GM23338 (cell line): ENCODE measurements at regions not wholly inside any gene's neighbourhood (a gene's known extent, or its start where the extent isn't known, plus 50 kb on each side); places are given as distances from the start of the nearest gene placed in this dataset.

Experiments
- ATAC-seq: fragments of 200-7000 bp; cut with Tn5 transposase; 3 replicates; pipeline ENCODE4 v1.9.1; 2020
- DNase-seq: peaks from one replicate; pipeline ENCODE4 v3.0.0-alpha.2; 2015; ENCODE audit warnings: low spot score
- H2AFZ ChIP-seq: fragments of 200-600 bp; sonication (generic); 2 replicates; pipeline ENCODE4 v1.8.0; 2016; ENCODE audit warnings: antibody characterized with exemption, mild to moderate bottlenecking, moderate library complexity
- H3F3A ChIP-seq: fragments of 200-600 bp; sonication (generic); replicated peaks from 2 replicates; pipeline ENCODE4 v1.8.0; 2017; ENCODE audit warnings: antibody characterized with exemption, mixed run types, low read depth
- H3K27ac ChIP-seq: fragments of 200-600 bp; sonication (generic); 2 replicates; pipeline ENCODE4 v1.6.1; 2016; ENCODE audit warnings: low read depth
- H3K27me3 ChIP-seq: fragments of 200-600 bp; sonication (generic); 2 replicates; pipeline ENCODE4 v1.8.0; 2016; ENCODE audit warnings: mild to moderate bottlenecking, mixed run types, moderate library complexity; ENCODE audit not compliant: insufficient read depth
- H3K36me3 ChIP-seq: fragments of 200-600 bp; sonication (generic); 2 replicates; pipeline ENCODE4 v1.8.0; 2016; ENCODE audit warnings: mild to moderate bottlenecking; ENCODE audit not compliant: insufficient read depth
- H3K4me1 ChIP-seq: fragments of 200-600 bp; sonication (generic); 2 replicates; pipeline ENCODE4 v1.8.0; 2016; ENCODE audit warnings: mild to moderate bottlenecking, moderate library complexity; ENCODE audit not compliant: insufficient read depth
- H3K4me2 ChIP-seq: fragments of 200-600 bp; sonication (generic); 2 replicates; pipeline ENCODE4 v1.7.1; 2017; ENCODE audit warnings: mixed run types
- H3K4me3 ChIP-seq: fragments of 200-600 bp; sonication (generic); 2 replicates; pipeline ENCODE4 v1.6.1; 2016; ENCODE audit warnings: mixed run types
- H3K79me2 ChIP-seq: fragments of 200-600 bp; sonication (generic); replicated peaks from 2 replicates; pipeline ENCODE4 v1.8.0; 2017; ENCODE audit warnings: mild to moderate bottlenecking; ENCODE audit not compliant: insufficient read depth
- H3K9me2 ChIP-seq: fragments of 200-600 bp; sonication (generic); 2 replicates; pipeline ENCODE4 v1.8.0; 2017; ENCODE audit not compliant: insufficient read depth
- H4K20me1 ChIP-seq: fragments of 200-600 bp; sonication (generic); replicated peaks from 2 replicates; pipeline ENCODE4 v1.8.0; 2017; ENCODE audit warnings: mild to moderate bottlenecking; ENCODE audit not compliant: insufficient read depth
- H3K27ac Mint-ChIP-seq: 2 replicates; pipeline ENCODE4 v1.8.0; 2020; ENCODE audit warnings: inconsistent platforms, mild to moderate bottlenecking, moderate library complexity, mixed read lengths
- H3K27me3 Mint-ChIP-seq: 3 replicates; pipeline ENCODE4 v1.8.0; 2022; ENCODE audit warnings: low read depth, mild to moderate bottlenecking, moderate library complexity, mixed read lengths, inconsistent platforms; ENCODE audit not compliant: insufficient read depth, poor library complexity
- H3K36me3 Mint-ChIP-seq: 3 replicates; pipeline ENCODE4 v1.8.0; 2021; ENCODE audit warnings: low read depth, mild to moderate bottlenecking, inconsistent platforms, moderate library complexity, mixed read lengths
- H3K4me1 Mint-ChIP-seq: 3 replicates; pipeline ENCODE4 v1.8.0; 2020; ENCODE audit warnings: mild to moderate bottlenecking, inconsistent platforms, mixed read lengths
- H3K4me3 Mint-ChIP-seq: 3 replicates; pipeline ENCODE4 v1.8.0; 2021; ENCODE audit warnings: moderate library complexity, mild to moderate bottlenecking, inconsistent platforms, mixed read lengths
- H3K9me3 Mint-ChIP-seq: 3 replicates; pipeline ENCODE4 v1.8.0; 2020; ENCODE audit warnings: moderate library complexity, mild to moderate bottlenecking, inconsistent platforms, mixed read lengths
- CREB1 ChIP-seq: fragments of 250-450 bp; sonication (Bioruptor Pico); IDR thresholded peaks from 2 replicates; pipeline ENCODE4 v1.5.0; 2020; ENCODE audit warnings: low read depth, mild to moderate bottlenecking, moderate library complexity
- EZH2phosphoT487 ChIP-seq: fragments of 200-600 bp; sonication (generic); IDR thresholded peaks from one replicate; pipeline ENCODE4 v1.8.1; 2018; ENCODE audit warnings: antibody characterized with exemption; ENCODE audit not compliant: unreplicated experiment
- NANOG ChIP-seq: IDR thresholded peaks from 2 replicates; pipeline ENCODE4 v1.6.1; 2016; ENCODE audit warnings: antibody characterized with exemption, borderline replicate concordance
- POLR2AphosphoS5 ChIP-seq: IDR thresholded peaks from 2 replicates; pipeline ENCODE4 v1.6.1; 2016; ENCODE audit warnings: antibody characterized with exemption, low read depth
- STAT1 ChIP-seq: IDR thresholded peaks from one replicate; pipeline ENCODE4 v1.6.1; 2016; ENCODE audit warnings: antibody characterized with exemption; ENCODE audit not compliant: unreplicated experiment
- ZNF114 ChIP-seq: fragments of 250-450 bp; sonication (Bioruptor Pico); IDR thresholded peaks from 2 replicates; pipeline ENCODE4 v1.5.0; 2020; ENCODE audit warnings: mild to moderate bottlenecking, moderate library complexity
- ZNF331 ChIP-seq: fragments of 250-450 bp; sonication (Bioruptor Pico); IDR thresholded peaks from 2 replicates; pipeline ENCODE4 v1.5.0; 2020; ENCODE audit warnings: low read depth, mild to moderate bottlenecking, moderate library complexity
- TF ChIP-seq, protein P1 (sequence below): IDR thresholded peaks from 2 replicates; pipeline ENCODE4 v1.6.1; 2016; ENCODE audit warnings: antibody characterized with exemption
- TF ChIP-seq, protein P2 (sequence below), 2 experiments: fragments of 200-600 bp in 1 of 2; sonication (generic) in 1 of 2; conservative IDR thresholded peaks; 2 replicates each; pipeline versions ENCODE4 v1.5.1 to v1.6.1; 2016 to 2017; ENCODE audit warnings: antibody characterized with exemption in 2 of 2, low read depth in 2 of 2, mild to moderate bottlenecking in 2 of 2, moderate library complexity in 1 of 2
- TF ChIP-seq, protein P3 (sequence below): IDR thresholded peaks from one replicate; pipeline ENCODE4 v1.6.1; 2018; ENCODE audit warnings: antibody characterized with exemption; ENCODE audit not compliant: unreplicated experiment

DNA sequence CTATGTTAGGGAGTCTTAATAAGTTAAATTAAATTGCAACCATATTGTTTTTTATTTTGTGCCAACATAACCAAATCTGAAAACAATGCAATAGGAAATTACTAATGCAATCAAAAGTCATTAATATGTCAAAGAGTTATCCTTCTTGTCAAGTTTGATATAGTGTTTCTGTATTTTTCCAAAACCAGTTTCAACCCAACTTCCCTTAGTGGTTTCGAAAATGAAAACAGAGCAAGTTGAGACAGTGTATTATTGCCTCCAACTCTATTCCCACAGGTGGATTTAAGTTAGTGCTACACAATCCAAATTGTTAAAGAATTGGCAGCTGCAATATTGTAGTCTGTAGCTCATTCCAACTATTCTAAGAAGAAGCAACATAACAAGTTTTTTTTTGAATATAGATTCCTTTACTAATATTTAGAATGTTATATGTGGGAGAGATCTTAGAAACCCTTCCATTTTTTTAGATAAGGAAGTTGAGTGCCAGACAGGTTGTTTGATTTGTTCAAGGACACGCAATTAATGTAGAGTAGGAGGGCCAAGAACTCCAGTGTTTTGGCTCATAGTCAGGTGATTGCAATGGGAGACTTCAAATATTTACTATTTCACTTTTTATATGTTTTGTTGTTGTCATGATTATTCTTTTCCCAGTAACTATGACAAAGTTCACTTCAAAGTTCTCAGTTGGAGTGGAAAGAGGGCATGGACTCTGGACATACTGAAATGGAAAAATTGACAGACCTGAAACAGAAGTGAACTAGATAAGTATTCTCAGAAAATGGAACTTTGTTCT is 282.4 kb upstream of the HSF2 start:
- TF ChIP-seq ZNF114 (CRISPR knock-in tag) (no peak), NANOG (no peak), EZH2phosphoT487 (no peak), CREB1 (CRISPR knock-in tag) (no peak), ZNF331 (CRISPR knock-in tag) (no peak), POLR2AphosphoS5 (no peak), STAT1 (no peak)
- TF ChIP-seq, protein P1, sequence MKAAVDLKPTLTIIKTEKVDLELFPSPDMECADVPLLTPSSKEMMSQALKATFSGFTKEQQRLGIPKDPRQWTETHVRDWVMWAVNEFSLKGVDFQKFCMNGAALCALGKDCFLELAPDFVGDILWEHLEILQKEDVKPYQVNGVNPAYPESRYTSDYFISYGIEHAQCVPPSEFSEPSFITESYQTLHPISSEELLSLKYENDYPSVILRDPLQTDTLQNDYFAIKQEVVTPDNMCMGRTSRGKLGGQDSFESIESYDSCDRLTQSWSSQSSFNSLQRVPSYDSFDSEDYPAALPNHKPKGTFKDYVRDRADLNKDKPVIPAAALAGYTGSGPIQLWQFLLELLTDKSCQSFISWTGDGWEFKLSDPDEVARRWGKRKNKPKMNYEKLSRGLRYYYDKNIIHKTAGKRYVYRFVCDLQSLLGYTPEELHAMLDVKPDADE, result no peak
- TF ChIP-seq, protein P2, sequence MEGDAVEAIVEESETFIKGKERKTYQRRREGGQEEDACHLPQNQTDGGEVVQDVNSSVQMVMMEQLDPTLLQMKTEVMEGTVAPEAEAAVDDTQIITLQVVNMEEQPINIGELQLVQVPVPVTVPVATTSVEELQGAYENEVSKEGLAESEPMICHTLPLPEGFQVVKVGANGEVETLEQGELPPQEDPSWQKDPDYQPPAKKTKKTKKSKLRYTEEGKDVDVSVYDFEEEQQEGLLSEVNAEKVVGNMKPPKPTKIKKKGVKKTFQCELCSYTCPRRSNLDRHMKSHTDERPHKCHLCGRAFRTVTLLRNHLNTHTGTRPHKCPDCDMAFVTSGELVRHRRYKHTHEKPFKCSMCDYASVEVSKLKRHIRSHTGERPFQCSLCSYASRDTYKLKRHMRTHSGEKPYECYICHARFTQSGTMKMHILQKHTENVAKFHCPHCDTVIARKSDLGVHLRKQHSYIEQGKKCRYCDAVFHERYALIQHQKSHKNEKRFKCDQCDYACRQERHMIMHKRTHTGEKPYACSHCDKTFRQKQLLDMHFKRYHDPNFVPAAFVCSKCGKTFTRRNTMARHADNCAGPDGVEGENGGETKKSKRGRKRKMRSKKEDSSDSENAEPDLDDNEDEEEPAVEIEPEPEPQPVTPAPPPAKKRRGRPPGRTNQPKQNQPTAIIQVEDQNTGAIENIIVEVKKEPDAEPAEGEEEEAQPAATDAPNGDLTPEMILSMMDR (conservative IDR thresholded peaks at IDR 0.05; ENCODE audit: low read depth in 2 of 2), result no peak
- TF ChIP-seq, protein P3, sequence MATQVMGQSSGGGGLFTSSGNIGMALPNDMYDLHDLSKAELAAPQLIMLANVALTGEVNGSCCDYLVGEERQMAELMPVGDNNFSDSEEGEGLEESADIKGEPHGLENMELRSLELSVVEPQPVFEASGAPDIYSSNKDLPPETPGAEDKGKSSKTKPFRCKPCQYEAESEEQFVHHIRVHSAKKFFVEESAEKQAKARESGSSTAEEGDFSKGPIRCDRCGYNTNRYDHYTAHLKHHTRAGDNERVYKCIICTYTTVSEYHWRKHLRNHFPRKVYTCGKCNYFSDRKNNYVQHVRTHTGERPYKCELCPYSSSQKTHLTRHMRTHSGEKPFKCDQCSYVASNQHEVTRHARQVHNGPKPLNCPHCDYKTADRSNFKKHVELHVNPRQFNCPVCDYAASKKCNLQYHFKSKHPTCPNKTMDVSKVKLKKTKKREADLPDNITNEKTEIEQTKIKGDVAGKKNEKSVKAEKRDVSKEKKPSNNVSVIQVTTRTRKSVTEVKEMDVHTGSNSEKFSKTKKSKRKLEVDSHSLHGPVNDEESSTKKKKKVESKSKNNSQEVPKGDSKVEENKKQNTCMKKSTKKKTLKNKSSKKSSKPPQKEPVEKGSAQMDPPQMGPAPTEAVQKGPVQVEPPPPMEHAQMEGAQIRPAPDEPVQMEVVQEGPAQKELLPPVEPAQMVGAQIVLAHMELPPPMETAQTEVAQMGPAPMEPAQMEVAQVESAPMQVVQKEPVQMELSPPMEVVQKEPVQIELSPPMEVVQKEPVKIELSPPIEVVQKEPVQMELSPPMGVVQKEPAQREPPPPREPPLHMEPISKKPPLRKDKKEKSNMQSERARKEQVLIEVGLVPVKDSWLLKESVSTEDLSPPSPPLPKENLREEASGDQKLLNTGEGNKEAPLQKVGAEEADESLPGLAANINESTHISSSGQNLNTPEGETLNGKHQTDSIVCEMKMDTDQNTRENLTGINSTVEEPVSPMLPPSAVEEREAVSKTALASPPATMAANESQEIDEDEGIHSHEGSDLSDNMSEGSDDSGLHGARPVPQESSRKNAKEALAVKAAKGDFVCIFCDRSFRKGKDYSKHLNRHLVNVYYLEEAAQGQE, result no peak
- no peak overlapping the region for H3K4me2 ChIP-seq
- no peaks in the 10 kb centered on the region for H3K4me1 ChIP-seq
- H2AFZ ChIP-seq, result no peak overlapping the region
- H3K9me2 ChIP-seq, result no peaks in the 10 kb centered on the region; the same call in 1 of the 2 replicates
- H3K4me3 ChIP-seq, result no peak overlapping the region
- no peak for DNase-seq
- ATAC-seq, result no peak
- no peaks in the 10 kb centered on the region for H3K27me3 ChIP-seq
- no peaks in the 10 kb centered on the region for H3K79me2 ChIP-seq
- no peaks in the 10 kb centered on the region for H3F3A ChIP-seq
- H3K27ac ChIP-seq, result no peak overlapping the region
- H3K36me3 Mint-ChIP-seq, result no peaks in the 10 kb centered on the region
- no peak overlapping the region for H3K27ac Mint-ChIP-seq
- H3K27me3 Mint-ChIP-seq, result no peaks in the 10 kb centered on the region
- no peaks in the 10 kb centered on the region for H3K4me1 Mint-ChIP-seq
- H3K9me3 Mint-ChIP-seq, result no peaks in the 10 kb centered on the region
- no peaks in the 10 kb centered on the region for H4K20me1 ChIP-seq
- H3K4me3 Mint-ChIP-seq, result no peak overlapping the region
- H3K36me3 ChIP-seq, result no peaks in the 10 kb centered on the region
